Endothelial cell of umbilical vein (primary cell): ENCODE measurements at regions not wholly inside any gene's neighbourhood (a gene's known extent, or its start where the extent isn't known, plus 50 kb on each side); places are given as distances from the start of the nearest gene placed in this dataset.
"Not testable (repeated sequence)": the region's sequence is repeated elsewhere in the genome, so short reads cannot be mapped to it uniquely, and the experiment has no call there.

Source experiments
- BruUV-seq: library from RNA; stranded (reverse); fragments of 400-500 nt; replicated peaks from 2 replicates; lab custom pipeline; 2021; lab: Mats Ljungman, UMichigan
- CTCF ChIA-PET: fragments of 300-600, 350-600 bp; sonication (Branson Sonifier 250); formaldehyde crosslinking; loops from one replicate; lab custom pipeline; 2021; ENCODE audit warnings: antibody characterized with exemption, inconsistent platforms; lab: Charles Lee
- POLR2A ChIA-PET: fragments of 300-600, 350-600 bp; sonication (Branson Sonifier 250); formaldehyde crosslinking; loops from one replicate; lab custom pipeline; 2021; ENCODE audit warnings: antibody characterized with exemption, inconsistent platforms; lab: Charles Lee
- DNase-seq: peaks from one replicate; pipeline ENCODE4 v3.0.0-alpha.2; 2011; ENCODE audit warnings: low read depth, low spot score
- FAIRE-seq: peaks from 2 replicates; lab custom pipeline; 2011; peaks lifted over from hg19 to GRCh38; lab: Jason Lieb, UNC
- H2AFZ ChIP-seq: 2 replicates; pipeline ENCODE4 v1.6.0; 2012; ENCODE audit warnings: low read depth, low read length, control low read depth, inconsistent platforms
- H3K27ac ChIP-seq: 2 replicates; pipeline ENCODE4 v1.5.1; 2011; ENCODE audit warnings: low read depth, mild to moderate bottlenecking, control low read depth, low read length, moderate library complexity; ENCODE audit not compliant: insufficient read depth
- H3K27me3 ChIP-seq, 2 experiments: 2 replicates each; pipeline versions ENCODE4 v1.6.0 to v1.6.1; 2011; ENCODE audit warnings: low read length in 2 of 2, mixed read lengths in 1 of 2; ENCODE audit not compliant: control insufficient read depth in 2 of 2, insufficient read depth in 2 of 2
- H3K36me3 ChIP-seq, 2 experiments: 2 replicates in 1 of 2; 3 replicates in 1 of 2; pipeline ENCODE4 v1.5.1; 2011; ENCODE audit warnings: low read length in 2 of 2, mild to moderate bottlenecking in 1 of 2, moderate library complexity in 1 of 2; ENCODE audit not compliant: control insufficient read depth in 2 of 2, insufficient read depth in 2 of 2; ENCODE audit errors: extremely low read depth in 1 of 2
- H3K4me1 ChIP-seq: 3 replicates; pipeline ENCODE4 v1.5.1; 2011; ENCODE audit warnings: mild to moderate bottlenecking, low read length; ENCODE audit not compliant: control insufficient read depth, insufficient read depth; ENCODE audit errors: extremely low read depth
- H3K4me2 ChIP-seq: 2 replicates; pipeline ENCODE4 v1.6.1; 2011; ENCODE audit warnings: low read length, control low read depth, mixed read lengths; ENCODE audit not compliant: insufficient read depth
- H3K4me3 ChIP-seq, 3 experiments: fragments of 200-600 bp in 1 of 3; sonication (generic), shearing (Covaris generic) in 1 of 3; replicated peaks in 1 of 3; 2 replicates each; pipeline ENCODE4 v1.5.1; 2011 to 2016; ENCODE audit warnings: control low read depth in 3 of 3, low read length in 3 of 3, mild to moderate bottlenecking in 2 of 3, inconsistent platforms in 1 of 3, low read depth in 1 of 3, moderate library complexity in 1 of 3; ENCODE audit not compliant: insufficient read depth in 1 of 3
- H3K79me2 ChIP-seq: 2 replicates; pipeline ENCODE4 v1.6.0; 2012; ENCODE audit warnings: low read length, inconsistent platforms; ENCODE audit not compliant: control insufficient read depth, insufficient read depth
- H3K9ac ChIP-seq: replicated peaks from 2 replicates; pipeline ENCODE3; 2011; ENCODE audit warnings: low read length, control low read depth; ENCODE audit not compliant: insufficient read depth; ENCODE audit errors: extremely low read depth
- H3K9me1 ChIP-seq: replicated peaks from 3 replicates; pipeline ENCODE4 v1.6.0; 2011; ENCODE audit warnings: mild to moderate bottlenecking, low read length; ENCODE audit not compliant: control insufficient read depth, insufficient read depth; ENCODE audit errors: extremely low read depth
- H3K9me3 ChIP-seq: replicated peaks from 2 replicates; pipeline ENCODE4 v1.5.1; 2012; ENCODE audit warnings: low read length, inconsistent platforms; ENCODE audit not compliant: control insufficient read depth, insufficient read depth
- H4K20me1 ChIP-seq: replicated peaks from 2 replicates; pipeline ENCODE3; 2011; ENCODE audit warnings: mild to moderate bottlenecking, low read length; ENCODE audit not compliant: control insufficient read depth, insufficient read depth; ENCODE audit errors: extremely low read depth
- FOS ChIP-seq: IDR thresholded peaks from 2 replicates; pipeline ENCODE4 v1.6.1; 2011; ENCODE audit warnings: mild to moderate bottlenecking, low read length, moderate library complexity, borderline replicate concordance; ENCODE audit not compliant: insufficient read depth
- MAX ChIP-seq: IDR thresholded peaks from 2 replicates; pipeline ENCODE4 v1.6.1; 2011; ENCODE audit not compliant: insufficient read depth, insufficient read length
- dilution Hi-C: fragments of 300-500 bp; cut with MboI; formaldehyde crosslinking; loops from one replicate; pipeline ENCODE4 v1.15.0; 2019; ENCODE audit warnings: low sequenced_read_pairs; ENCODE audit not compliant: extremely low pct_ligation_motif_present
- intact Hi-C: fragments of 100-400 bp; cut with micrococcal nuclease; formaldehyde crosslinking; loops from one replicate; pipeline ENCODE4 v1.10.0; 2022

- Histone ChIP-seq H3K4me1 (no peaks in the 10 kb centered on the region), H4K20me1 (no peaks in the 10 kb centered on the region), H3K9ac (no peak overlapping the region), H3K9me1 (no peaks in the 10 kb centered on the region), H3K79me2 (no peaks in the 10 kb centered on the region), H2AFZ (no peak overlapping the region), H3K4me3 (no peak overlapping the region), H3K27me3 (no peaks in the 10 kb centered on the region), H3K36me3 (no peaks in the 10 kb centered on the region), H3K4me2 (no peak overlapping the region), H3K27ac (peak overlapping the region; percentile 32), H3K9me3 (no peaks in the 10 kb centered on the region)
- intact Hi-C loops (no loop called here), dilution Hi-C loops (no loop called here)
- TF ChIP-seq MAX (no peak), FOS (peak; percentile 25)
- ChIA-PET POLR2A (no interaction called here), CTCF (no interaction called here)
- FAIRE-seq (no peak), DNase-seq (peak; percentile 34)
- BruUV-seq: no TSS peak
These were observed 144.2 kb upstream of the CDH7 start for GRCh38 chr18:65606551-65607130.

GRCh38 chr18:65605352-65605751 is 145.5 kb upstream of the CDH7 start:
- H3K9me1 ChIP-seq, DNase-seq, H3K4me2 ChIP-seq, H3K27me3 ChIP-seq, H3K9me3 ChIP-seq, H2AFZ ChIP-seq, H3K79me2 ChIP-seq, H3K36me3 ChIP-seq, H3K27ac ChIP-seq, dilution Hi-C loops, POLR2A ChIA-PET, H4K20me1 ChIP-seq, intact Hi-C loops, H3K9ac ChIP-seq, H3K4me3 ChIP-seq, FAIRE-seq, CTCF ChIA-PET, BruUV-seq, H3K4me1 ChIP-seq: not testable (repeated sequence)
